ENCODE measurements at regions not wholly inside any gene's neighbourhood (a gene's known extent, or its start where the extent isn't known, plus 50 kb on each side); places are given as distances from the start of the nearest gene placed in this dataset.
"Not testable (repeated sequence)": the region's sequence is repeated elsewhere in the genome, so short reads cannot be mapped to it uniquely, and the experiment has no call there.

GRCh38 chr3:176159796-176160195, 1037.5 kb downstream of the TBL1XR1 start:
- no peak for DNase-seq (ENCODE audit: insufficient read length, low spot score)
- TF ChIP-seq POLR2A (IDR thresholded peaks at IDR 0.05; ENCODE audit: low read depth, low read length) = no peak
- no peak for FAIRE-seq

DNA sequence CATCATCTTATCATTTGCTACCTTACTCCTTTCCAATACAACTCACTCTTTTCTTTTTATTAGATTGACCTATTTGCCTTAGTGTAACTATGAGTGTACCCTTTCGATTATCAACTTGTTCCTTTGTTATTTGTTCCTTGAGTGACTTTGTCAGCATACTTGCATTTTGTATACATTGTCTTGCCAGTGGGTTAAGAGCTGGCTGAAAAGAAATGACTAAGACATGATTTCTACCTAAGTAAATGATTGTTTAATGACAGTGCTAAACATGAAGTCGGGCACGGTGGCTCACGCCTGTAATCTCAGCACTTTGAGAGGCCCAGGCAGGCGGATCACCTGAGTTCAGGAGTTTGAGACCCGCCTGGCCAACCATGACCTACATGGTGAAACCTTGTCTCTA, 1042.3 kb downstream of the TBL1XR1 start:
- no peak for FAIRE-seq
- TF ChIP-seq POLR2A (IDR thresholded peaks at IDR 0.05; ENCODE audit: low read depth, low read length) = no peak
- DNase-seq (ENCODE audit: insufficient read length, low spot score) = no peak

GRCh38 chr3:176149567-176149966, 1047.7 kb downstream of the TBL1XR1 start:
- FAIRE-seq = no peak
- no peak for TF ChIP-seq POLR2A (IDR thresholded peaks at IDR 0.05; ENCODE audit: low read depth, low read length)
- no peak for DNase-seq (ENCODE audit: insufficient read length, low spot score)

DNA sequence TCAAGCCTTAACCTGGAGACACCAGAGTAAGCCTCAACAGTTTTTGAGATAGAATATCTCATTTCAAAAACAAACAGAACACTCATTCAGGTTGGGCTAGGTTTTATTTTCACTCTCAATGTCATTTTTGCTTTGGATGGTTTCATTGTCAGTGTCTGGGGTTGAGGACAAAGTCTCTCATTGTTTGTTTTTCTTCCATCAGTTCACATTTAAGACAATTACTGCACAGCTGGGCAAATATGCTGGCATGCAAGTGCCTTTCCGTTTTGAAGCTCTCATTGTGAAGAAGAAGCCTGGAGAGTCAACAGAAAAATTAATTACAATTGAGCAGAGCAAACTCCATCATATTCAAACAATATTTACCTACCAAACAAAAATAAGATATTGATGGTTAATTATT, 1050.0 kb downstream of the TBL1XR1 start:
- FAIRE-seq (no peak), DNase-seq (ENCODE audit: insufficient read length, low spot score) (no peak)
- TF ChIP-seq POLR2A (IDR thresholded peaks at IDR 0.05; ENCODE audit: low read depth, low read length) = no peak

DNA sequence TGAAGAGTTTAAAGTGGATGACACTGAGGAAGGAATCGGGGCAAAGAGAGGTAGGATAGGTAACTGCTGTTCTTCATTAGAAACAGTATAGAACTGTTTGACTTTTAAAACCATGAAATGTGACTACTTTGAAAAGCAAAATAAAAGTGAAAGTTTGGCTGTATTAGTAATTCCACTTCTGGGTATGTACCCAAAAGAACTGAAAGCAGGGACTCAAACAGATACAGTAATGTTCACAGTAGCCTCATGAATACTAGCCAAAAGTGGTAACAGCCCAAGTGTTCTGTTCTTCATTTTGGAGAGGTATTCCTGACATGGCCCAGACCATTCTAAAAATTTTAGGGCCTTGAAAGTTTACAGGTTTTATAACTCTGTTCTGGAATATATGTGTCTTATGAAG, 1055.4 kb downstream of the TBL1XR1 start:
- no peak for FAIRE-seq
- no peak for DNase-seq (ENCODE audit: insufficient read length, low spot score)
- TF ChIP-seq POLR2A (IDR thresholded peaks at IDR 0.05; ENCODE audit: low read depth, low read length) = no peak

DNA sequence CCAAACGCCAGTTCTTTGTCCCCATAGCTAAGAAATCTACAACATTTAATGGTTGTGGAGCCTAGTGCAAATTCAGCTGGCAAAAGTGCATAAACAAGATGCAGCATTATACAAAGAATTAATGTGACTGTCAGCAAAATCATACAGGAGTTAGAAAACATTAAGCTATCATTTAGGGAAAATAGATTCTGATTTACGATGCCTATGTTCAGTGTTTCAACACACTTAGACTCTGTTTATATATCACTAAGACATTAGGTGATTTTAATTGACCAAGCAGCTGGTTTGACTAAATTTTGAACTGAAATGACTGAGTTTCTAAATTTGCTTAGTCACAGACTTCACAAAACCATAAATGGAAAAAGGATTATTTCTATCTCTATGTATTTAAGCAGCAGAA, 1076.8 kb downstream of the TBL1XR1 start:
- TF ChIP-seq POLR2A (IDR thresholded peaks at IDR 0.05; ENCODE audit: low read depth, low read length) = no peak
- DNase-seq (ENCODE audit: insufficient read length, low spot score) = no peak
- no peak for FAIRE-seq

- no peak for DNase-seq (ENCODE audit: insufficient read length, low spot score)
- no peak for TF ChIP-seq POLR2A (IDR thresholded peaks at IDR 0.05; ENCODE audit: low read depth, low read length)
- no peak for FAIRE-seq
These were observed 1077.5 kb downstream of the TBL1XR1 start for GRCh38 chr3:176119826-176120225.

GRCh38 chr3:176106380-176106779, 1090.9 kb downstream of the TBL1XR1 start:
- FAIRE-seq (no peak), DNase-seq (ENCODE audit: insufficient read length, low spot score) (no peak)
- TF ChIP-seq POLR2A (IDR thresholded peaks at IDR 0.05; ENCODE audit: low read depth, low read length) = no peak

DNA sequence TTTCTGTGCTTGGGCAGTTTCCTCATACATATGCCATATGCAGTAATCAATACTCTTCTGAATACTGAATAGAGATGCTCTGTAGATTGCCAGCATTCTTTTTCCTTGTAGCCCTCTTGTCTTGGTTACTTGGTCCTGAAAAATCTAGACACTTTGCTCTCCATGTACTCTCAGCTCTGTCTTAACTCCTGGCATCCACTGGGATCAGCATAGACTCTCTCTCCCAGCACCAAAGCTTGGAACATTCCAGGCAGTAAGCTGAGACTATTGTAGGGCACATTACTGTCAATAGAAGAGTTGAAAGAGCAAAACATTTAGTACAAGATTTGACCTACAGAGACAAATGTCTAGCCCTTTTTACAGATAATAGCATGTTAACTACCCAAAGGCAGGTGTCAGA, 1100.3 kb downstream of the TBL1XR1 start:
- FAIRE-seq (no peak), DNase-seq (ENCODE audit: insufficient read length, low spot score) (no peak)

GRCh38 chr3:176093892-176094291, 1103.4 kb downstream of the TBL1XR1 start:
- FAIRE-seq; DNase-seq (ENCODE audit: insufficient read length, low spot score): not testable (repeated sequence)

More for the DNA sequence above, 1100.3 kb downstream of the TBL1XR1 start:
- no peak for TF ChIP-seq POLR2A (IDR thresholded peaks at IDR 0.05; ENCODE audit: low read depth, low read length)

DNA sequence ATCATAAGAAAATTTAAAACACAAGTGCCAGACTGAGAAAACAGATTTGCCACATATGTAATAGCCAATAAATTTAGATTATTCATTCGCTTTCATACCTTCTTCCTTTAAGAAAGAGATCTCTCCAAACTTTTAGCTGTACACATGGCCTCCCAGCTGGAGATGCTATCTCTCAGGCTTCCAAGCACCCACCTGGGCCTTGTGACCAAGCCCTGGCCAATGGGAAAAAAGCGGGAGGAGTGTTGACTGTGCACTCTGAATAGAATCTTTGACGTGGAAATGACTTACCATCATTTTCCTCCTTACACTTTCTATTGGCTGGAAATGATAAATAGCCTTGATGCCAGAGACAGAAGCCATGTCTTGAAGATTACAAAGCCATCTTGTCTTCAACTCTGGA, 1106.6 kb downstream of the TBL1XR1 start:
- FAIRE-seq = no peak
- no peak for TF ChIP-seq POLR2A (IDR thresholded peaks at IDR 0.05; ENCODE audit: low read depth, low read length)
- DNase-seq (ENCODE audit: insufficient read length, low spot score) = no peak

- DNase-seq (ENCODE audit: insufficient read length, low spot score) = no peak
- no peak for TF ChIP-seq POLR2A (IDR thresholded peaks at IDR 0.05; ENCODE audit: low read depth, low read length)
- FAIRE-seq = no peak
These were observed 1108.3 kb downstream of the TBL1XR1 start for GRCh38 chr3:176088962-176089383.

GRCh38 chr3:176087066-176087697, 1110.1 kb downstream of the TBL1XR1 start:
- DNase-seq (ENCODE audit: insufficient read length, low spot score) (no peak), FAIRE-seq (no peak)
- no peak for TF ChIP-seq POLR2A (IDR thresholded peaks at IDR 0.05; ENCODE audit: low read depth, low read length)

DNA sequence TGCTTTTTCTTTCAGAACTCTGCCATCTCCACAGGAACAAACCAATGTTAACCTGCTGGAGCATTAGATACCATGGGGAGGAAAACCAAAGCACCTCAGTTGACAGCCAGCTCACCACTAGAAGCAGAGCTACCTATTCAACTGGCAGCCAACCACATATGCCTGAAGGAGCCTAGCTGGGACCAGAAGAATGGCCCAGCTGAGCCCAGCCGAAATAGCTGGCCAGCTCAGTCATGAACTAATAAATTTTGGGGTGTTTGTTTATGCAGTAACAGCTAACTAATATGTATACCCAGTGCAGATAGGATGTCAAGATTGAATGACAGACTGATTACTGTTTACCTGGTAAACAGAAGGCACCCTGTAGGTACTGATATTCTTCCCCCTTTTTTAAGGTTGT, 1117.5 kb downstream of the TBL1XR1 start:
- no peak for TF ChIP-seq POLR2A (IDR thresholded peaks at IDR 0.05; ENCODE audit: low read depth, low read length)
- FAIRE-seq = no peak
- DNase-seq (ENCODE audit: insufficient read length, low spot score) = no peak

DNA sequence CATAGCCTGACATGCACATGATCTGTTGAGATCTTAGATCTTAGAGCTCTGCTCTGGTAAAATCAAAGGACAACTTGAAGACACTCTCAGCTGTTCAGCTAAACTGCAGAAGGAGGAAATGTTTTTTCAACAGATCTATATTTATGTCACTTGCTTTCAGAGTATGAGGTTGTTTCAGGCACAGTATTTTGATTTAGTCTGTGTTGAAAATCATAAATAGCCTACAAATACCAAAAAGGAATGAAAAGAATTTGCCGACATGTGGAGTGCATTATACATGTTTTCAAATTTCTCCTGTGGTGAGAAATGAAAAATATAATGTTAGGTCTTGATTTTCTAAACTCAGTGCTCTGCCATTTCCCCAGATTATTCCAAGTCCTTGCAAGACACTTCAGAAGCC, 1118.4 kb downstream of the TBL1XR1 start:
- no peak for DNase-seq (ENCODE audit: insufficient read length, low spot score)
- no peak for FAIRE-seq
- no peak for TF ChIP-seq POLR2A (IDR thresholded peaks at IDR 0.05; ENCODE audit: low read depth, low read length)

- no peak for FAIRE-seq
- no peak for TF ChIP-seq POLR2A (IDR thresholded peaks at IDR 0.05; ENCODE audit: low read depth, low read length)
- no peak for DNase-seq (ENCODE audit: insufficient read length, low spot score)
These were observed 1121.8 kb downstream of the TBL1XR1 start for GRCh38 chr3:176075491-176075890.

All from H54 (cell line).